Esophagus muscularis mucosa (tissue), 4 donors: ENCODE measurements at regions not wholly inside any gene's neighbourhood (a gene's known extent, or its start where the extent isn't known, plus 50 kb on each side); places are given as distances from the start of the nearest gene placed in this dataset.

Source experiments
- DNase-seq: peaks from one replicate; pipeline ENCODE4 v3.0.0-alpha.2; 2017; ENCODE audit errors: extremely low spot score
- H3K27ac ChIP-seq, 4 donors: fragments of 200-600 bp; sonication (generic); replicated peaks in 1 of 4; 1 replicate in 3 of 4; 2 replicates in 1 of 4; pipeline ENCODE4 v1.5.1; 2016 to 2019; ENCODE audit warnings: mild to moderate bottlenecking in 1 of 4
- H3K27me3 ChIP-seq, 4 donors: fragments of 200-600 bp; sonication (generic); one replicate each; pipeline versions ENCODE4 v1.5.1 to v1.6.0; 2016 to 2019
- H3K36me3 ChIP-seq, 4 donors: fragments of 200-600 bp; sonication (generic); one replicate each; pipeline ENCODE4 v1.5.1; 2016 to 2019
- H3K4me1 ChIP-seq, 4 donors: fragments of 200-600 bp; sonication (generic); one replicate each; pipeline ENCODE4 v1.5.1; 2016 to 2019
- H3K4me3 ChIP-seq, 4 donors: fragments of 200-600 bp; sonication (generic); 1 replicate in 2 of 4; 2 replicates in 2 of 4; pipeline ENCODE4 v1.5.1; 2016 to 2019; ENCODE audit warnings: mild to moderate bottlenecking in 4 of 4, moderate library complexity in 1 of 4
- H3K9me3 ChIP-seq, 4 donors: fragments of 200-600 bp; sonication (generic); 1 replicate in 3 of 4; 2 replicates in 1 of 4; pipeline ENCODE4 v1.5.1; 2016 to 2019
- EP300 ChIP-seq: sonication (generic); formaldehyde crosslinking; IDR thresholded peaks from one replicate; pipeline ENCODE4 v1.6.1; 2017; ENCODE audit warnings: antibody characterized with exemption
- POLR2A ChIP-seq: fragments of 450-650 bp; IDR thresholded peaks from one replicate; pipeline ENCODE4 v1.6.1; 2017; ENCODE audit warnings: antibody characterized with exemption, moderate library complexity, mild to moderate bottlenecking, low read depth
- POLR2AphosphoS5 ChIP-seq, 2 donors: sonication (generic); formaldehyde crosslinking; IDR thresholded peaks; one replicate each; pipeline ENCODE4 v1.6.1; 2017; ENCODE audit warnings: antibody characterized with exemption in 2 of 2
- WGBS: methylation state at CpG from one replicate; pipeline ENCODE4 v1.1.5; 2018; 5-methylcytosine and 5-hydroxymethylcytosine counted together
- intact Hi-C: fragments of 100-400 bp; cut with DNase I; formaldehyde crosslinking; loops from one replicate; pipeline ENCODE4 v1.15.1; 2023
- TF ChIP-seq, protein P1 (sequence below), 3 experiments: fragments of 200-600 bp in 2 of 3; fragments of 450-650 bp in 1 of 3; sonication (generic) in 2 of 3; IDR thresholded peaks; one replicate each; pipeline ENCODE4 v1.5.1; 2017 to 2019; ENCODE audit warnings: antibody characterized with exemption in 3 of 3, mild to moderate bottlenecking in 2 of 3, moderate library complexity in 1 of 3

DNA sequence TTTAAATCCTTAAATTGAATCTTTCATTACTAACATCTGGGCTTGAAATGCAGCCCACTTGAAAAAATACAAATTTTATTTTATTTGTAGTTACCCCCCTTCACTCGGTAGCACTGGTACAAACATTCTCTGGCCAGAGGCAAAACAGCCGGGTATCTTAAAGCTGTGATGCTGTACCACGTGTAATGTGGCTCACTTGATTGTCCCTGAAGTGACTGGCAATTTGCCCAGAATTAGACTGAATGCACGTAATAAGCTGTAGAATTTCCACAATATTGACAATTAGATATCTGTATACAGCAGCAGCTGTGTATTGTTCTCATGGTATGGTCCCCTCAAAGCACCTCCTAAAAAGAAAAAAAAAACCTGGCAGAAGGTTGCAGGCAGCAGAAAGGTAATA, 192.8 kb upstream of the TBC1D5 start:
- no peak overlapping the region for H3K4me3 ChIP-seq
- no peaks in the 10 kb centered on the region for H3K9me3 ChIP-seq
- no peak for DNase-seq
- no peak overlapping the region for H3K27ac ChIP-seq
- no peak for TF ChIP-seq EP300
- TF ChIP-seq POLR2AphosphoS5 (IDR thresholded peaks at IDR 0.05) = no peak
- TF ChIP-seq, protein P1, sequence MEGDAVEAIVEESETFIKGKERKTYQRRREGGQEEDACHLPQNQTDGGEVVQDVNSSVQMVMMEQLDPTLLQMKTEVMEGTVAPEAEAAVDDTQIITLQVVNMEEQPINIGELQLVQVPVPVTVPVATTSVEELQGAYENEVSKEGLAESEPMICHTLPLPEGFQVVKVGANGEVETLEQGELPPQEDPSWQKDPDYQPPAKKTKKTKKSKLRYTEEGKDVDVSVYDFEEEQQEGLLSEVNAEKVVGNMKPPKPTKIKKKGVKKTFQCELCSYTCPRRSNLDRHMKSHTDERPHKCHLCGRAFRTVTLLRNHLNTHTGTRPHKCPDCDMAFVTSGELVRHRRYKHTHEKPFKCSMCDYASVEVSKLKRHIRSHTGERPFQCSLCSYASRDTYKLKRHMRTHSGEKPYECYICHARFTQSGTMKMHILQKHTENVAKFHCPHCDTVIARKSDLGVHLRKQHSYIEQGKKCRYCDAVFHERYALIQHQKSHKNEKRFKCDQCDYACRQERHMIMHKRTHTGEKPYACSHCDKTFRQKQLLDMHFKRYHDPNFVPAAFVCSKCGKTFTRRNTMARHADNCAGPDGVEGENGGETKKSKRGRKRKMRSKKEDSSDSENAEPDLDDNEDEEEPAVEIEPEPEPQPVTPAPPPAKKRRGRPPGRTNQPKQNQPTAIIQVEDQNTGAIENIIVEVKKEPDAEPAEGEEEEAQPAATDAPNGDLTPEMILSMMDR (IDR thresholded peaks at IDR 0.05) = no peak
- no peak for TF ChIP-seq POLR2A
- no peaks in the 10 kb centered on the region for H3K4me1 ChIP-seq
- no peaks in the 10 kb centered on the region for H3K36me3 ChIP-seq
- H3K27me3 ChIP-seq = no peaks in the 10 kb centered on the region
- intact Hi-C loops = no loop called here
- 53% methylated on average over 4 of the region's 4 CpGs for WGBS

DNA sequence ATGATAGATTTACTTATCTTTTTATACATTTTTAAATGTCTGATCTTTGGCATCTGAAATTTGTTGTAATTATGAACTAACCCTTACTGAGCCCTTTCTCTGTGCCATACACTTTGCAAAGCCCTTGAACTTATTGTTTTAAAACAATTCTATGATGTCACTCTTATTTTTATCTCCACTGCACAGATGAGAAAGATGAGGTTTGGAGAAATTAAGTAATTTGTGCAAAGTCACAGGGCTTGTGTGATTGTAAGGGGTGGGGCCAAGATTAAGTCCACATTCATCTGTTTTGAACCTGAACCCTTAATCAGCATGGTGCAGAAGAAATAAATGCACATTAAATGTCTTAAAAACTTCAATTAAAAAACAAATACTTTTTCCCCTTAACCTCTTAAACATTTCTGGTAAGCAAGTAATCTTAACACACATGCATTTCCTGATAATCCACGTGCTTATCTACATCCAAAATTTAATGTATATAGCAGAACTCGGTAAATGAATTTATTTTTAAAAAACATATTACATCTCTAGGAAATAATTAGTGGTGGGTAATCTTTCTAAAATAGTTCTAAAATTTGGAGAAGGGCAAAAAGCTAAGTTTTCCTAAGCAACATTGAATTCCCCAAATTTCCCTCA, 189.8 kb upstream of the TBC1D5 start:
- Histone ChIP-seq H3K27ac (no peak overlapping the region), H3K27me3 (no peaks in the 10 kb centered on the region), H3K4me3 (no peak overlapping the region), H3K4me1 (no peaks in the 10 kb centered on the region), H3K36me3 (no peaks in the 10 kb centered on the region), H3K9me3 (no peaks in the 10 kb centered on the region)
- WGBS = 77% methylated on average over 2 of the region's 2 CpGs
- no peak for DNase-seq
- TF ChIP-seq POLR2A (no peak), POLR2AphosphoS5 (IDR thresholded peaks at IDR 0.05) (no peak), EP300 (no peak)
- TF ChIP-seq, protein P1 (IDR thresholded peaks at IDR 0.05) = no peak
- intact Hi-C loops = no loop called here

DNA sequence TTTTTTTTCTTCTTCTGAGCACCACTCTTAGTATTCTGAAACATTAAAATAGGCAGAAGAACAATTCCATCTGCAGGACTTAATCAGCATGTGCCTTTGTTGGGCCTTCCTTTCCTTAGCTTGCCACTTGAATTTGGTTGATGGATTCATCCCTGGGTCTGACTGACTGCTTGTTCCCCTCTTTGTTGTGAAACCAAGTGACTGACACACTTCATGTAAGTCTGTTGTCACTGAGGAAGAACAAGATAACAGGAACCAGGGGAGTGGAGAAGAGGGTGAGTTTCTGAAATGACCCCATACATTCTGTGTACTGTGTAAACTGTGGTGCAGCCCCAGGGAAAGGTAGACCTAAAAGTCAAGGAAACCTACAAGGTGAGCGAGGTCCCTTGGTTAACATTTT, 188.7 kb upstream of the TBC1D5 start:
- Histone ChIP-seq H3K9me3 (no peaks in the 10 kb centered on the region), H3K36me3 (no peaks in the 10 kb centered on the region), H3K4me1 (no peaks in the 10 kb centered on the region), H3K27me3 (no peaks in the 10 kb centered on the region), H3K27ac (no peak overlapping the region), H3K4me3 (no peak overlapping the region)
- no peak for TF ChIP-seq POLR2AphosphoS5 (IDR thresholded peaks at IDR 0.05)
- 90% methylated on average over 1 of the region's 1 CpG for WGBS
- intact Hi-C loops = no loop called here
- no peak for DNase-seq

DNA sequence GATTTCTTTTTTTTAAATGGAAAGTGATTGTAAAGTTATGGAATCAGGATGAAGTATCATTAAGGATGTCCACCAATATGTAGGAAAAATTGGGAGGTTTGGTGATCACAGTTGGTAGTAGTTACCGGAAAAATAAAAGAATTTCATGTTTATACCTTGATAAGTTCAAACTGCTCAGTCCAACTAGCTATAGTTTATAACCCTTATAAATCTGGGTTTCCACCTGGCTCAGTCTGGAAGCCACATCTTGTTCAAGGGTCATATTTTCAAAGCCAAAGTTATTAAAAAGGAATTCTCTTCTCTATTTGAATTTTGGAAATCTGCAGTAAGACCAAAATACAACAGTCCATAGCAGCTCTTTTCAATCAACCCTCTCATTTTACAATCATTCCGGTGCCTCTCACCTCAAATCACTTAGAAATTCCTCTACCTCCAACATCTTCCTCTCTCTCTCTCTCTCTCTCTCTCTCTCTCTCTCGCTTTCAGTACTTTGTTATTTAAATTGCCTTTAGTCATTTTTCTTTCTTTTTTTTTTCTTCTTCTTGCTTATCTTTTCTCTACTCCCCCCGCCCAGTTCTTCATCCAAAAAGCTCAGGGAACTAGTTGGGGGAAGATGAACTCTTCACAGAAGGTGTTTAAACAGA, 186.2 kb upstream of the TBC1D5 start:
- Histone ChIP-seq H3K27ac (no peak overlapping the region), H3K36me3 (no peaks in the 10 kb centered on the region), H3K27me3 (no peaks in the 10 kb centered on the region), H3K4me1 (no peaks in the 10 kb centered on the region), H3K4me3 (no peak overlapping the region), H3K9me3 (no peaks in the 10 kb centered on the region)
- intact Hi-C loops = no loop called here
- TF ChIP-seq EP300 (no peak), POLR2AphosphoS5 (IDR thresholded peaks at IDR 0.05) (no peak), POLR2A (no peak)
- TF ChIP-seq, protein P1 (IDR thresholded peaks at IDR 0.05) = no peak
- DNase-seq = no peak
- WGBS = 81% methylated on average over 4 of the region's 4 CpGs

DNA sequence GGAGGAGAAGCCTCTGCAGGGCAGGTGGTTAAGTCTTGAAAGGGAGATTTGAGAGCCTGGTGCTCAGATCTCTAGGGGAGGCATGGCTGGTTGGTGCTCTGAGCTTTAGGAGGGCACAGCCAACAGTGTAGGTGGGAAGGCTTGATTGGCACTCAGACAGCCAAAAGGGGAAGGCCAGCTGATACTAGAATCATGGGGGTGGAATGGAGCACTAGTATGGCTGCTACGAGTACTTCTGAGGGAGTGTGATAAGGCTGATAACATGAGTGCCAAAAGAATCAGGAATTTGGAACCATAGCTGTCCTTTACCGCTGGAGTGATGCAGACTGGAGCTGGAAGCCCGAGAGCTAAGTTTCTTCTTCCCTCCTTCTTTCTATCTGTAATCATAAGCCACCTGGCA, 184.6 kb upstream of the TBC1D5 start:
- no peak for DNase-seq
- Histone ChIP-seq H3K4me3 (no peak overlapping the region), H3K36me3 (no peaks in the 10 kb centered on the region), H3K27me3 (no peaks in the 10 kb centered on the region), H3K27ac (no peak overlapping the region), H3K9me3 (no peaks in the 10 kb centered on the region), H3K4me1 (no peaks in the 10 kb centered on the region)
- intact Hi-C loops = no loop called here
- 97% methylated on average over 3 of the region's 3 CpGs for WGBS
- TF ChIP-seq, protein P1 (IDR thresholded peaks at IDR 0.05) = no peak
- TF ChIP-seq EP300 (no peak), POLR2A (no peak), POLR2AphosphoS5 (IDR thresholded peaks at IDR 0.05) (no peak)
